Type B pancreatic cell (in vitro differentiated cells): ENCODE measurements at regions not wholly inside any gene's neighbourhood (a gene's known extent, or its start where the extent isn't known, plus 50 kb on each side); places are given as distances from the start of the nearest gene placed in this dataset.

Source experiments
- DNase-seq: peaks from one replicate; pipeline ENCODE4 v3.0.0; 2021; ENCODE audit warnings: mixed read lengths; ENCODE audit not compliant: unreplicated experiment; ENCODE audit errors: extremely low spot score
- H3K27ac Mint-ChIP-seq: 2 replicates; pipeline ENCODE4 v1.8.0; 2021; ENCODE audit warnings: mild to moderate bottlenecking, mixed read lengths
- H3K27me3 Mint-ChIP-seq: 2 replicates; pipeline ENCODE4 v1.8.0; 2021; ENCODE audit warnings: mixed read lengths
- H3K36me3 Mint-ChIP-seq: 2 replicates; pipeline ENCODE4 v1.8.0; 2021; ENCODE audit warnings: mixed read lengths
- H3K4me1 Mint-ChIP-seq: one replicate; pipeline ENCODE4 v1.8.0; 2021; ENCODE audit warnings: mixed read lengths; ENCODE audit not compliant: unreplicated experiment
- H3K4me3 Mint-ChIP-seq: 2 replicates; pipeline ENCODE4 v1.8.0; 2021; ENCODE audit warnings: mild to moderate bottlenecking, mixed read lengths
- H3K9me3 Mint-ChIP-seq: 2 replicates; pipeline ENCODE4 v1.8.0; 2021; ENCODE audit warnings: mixed read lengths
- CTCF ChIP-seq: fragments of 200-600 bp; sonication (generic); conservative IDR thresholded peaks from 2 replicates; pipeline ENCODE4 v1.5.0; 2021; ENCODE audit warnings: antibody characterized with exemption, mild to moderate bottlenecking

GRCh38 chr17:11047228-11047627 lies 193.8 kb upstream of the SHISA6 start:
- no peak for DNase-seq
- no peaks in the 10 kb centered on the region for H3K4me1 Mint-ChIP-seq
- H3K4me3 Mint-ChIP-seq, result no peak overlapping the region
- peaks cover 3% of the 10 kb centered on the region for H3K27me3 Mint-ChIP-seq
- TF ChIP-seq CTCF, result no peak
- H3K27ac Mint-ChIP-seq, result no peak overlapping the region
- no peaks in the 10 kb centered on the region for H3K9me3 Mint-ChIP-seq
- no peaks in the 10 kb centered on the region for H3K36me3 Mint-ChIP-seq

DNA sequence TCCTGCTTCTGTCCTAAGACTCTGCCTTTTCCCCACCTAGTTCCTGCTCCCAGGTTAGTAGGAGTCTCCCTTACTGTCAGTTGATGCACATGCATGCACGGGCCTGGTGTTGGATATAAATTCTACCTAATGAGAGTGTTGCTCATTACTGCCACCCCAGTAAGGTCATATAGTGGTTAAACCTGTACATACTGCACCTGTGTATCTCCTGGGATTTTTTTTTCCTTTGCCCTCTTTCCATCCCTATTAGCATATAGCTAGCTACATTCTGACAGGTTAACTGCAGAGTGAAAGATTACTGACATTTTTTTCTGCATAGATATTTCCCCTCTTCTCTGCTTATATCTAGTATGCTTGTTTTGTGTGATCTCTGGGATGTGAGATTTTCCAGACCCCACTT lies 201.5 kb upstream of the PIRT start:
- Mint-ChIP-seq H3K27ac (no peak overlapping the region), H3K4me3 (no peak overlapping the region), H3K9me3 (no peaks in the 10 kb centered on the region), H3K27me3 (no peaks in the 10 kb centered on the region), H3K36me3 (no peaks in the 10 kb centered on the region), H3K4me1 (no peaks in the 10 kb centered on the region)
- DNase-seq, result no peak
- no peak for TF ChIP-seq CTCF

DNA sequence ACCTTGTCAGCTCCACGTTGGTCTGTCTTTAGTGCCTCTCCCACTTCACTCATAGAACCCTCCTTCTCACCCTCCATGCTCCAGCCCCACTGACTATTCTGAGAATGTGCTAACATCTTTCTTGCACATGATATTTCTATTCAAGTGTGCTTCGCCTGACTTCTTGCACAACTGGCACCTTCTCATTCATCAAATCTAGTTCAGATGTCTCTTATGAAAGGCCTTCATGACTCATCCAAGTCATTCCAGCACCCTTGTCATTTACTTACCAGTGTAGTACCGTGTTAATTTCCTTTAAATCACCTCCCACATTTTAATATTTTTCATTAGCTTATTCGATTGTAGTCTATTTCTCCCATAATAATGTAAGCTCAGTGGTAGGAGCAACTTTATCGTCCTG lies 197.8 kb upstream of the PIRT start:
- H3K36me3 Mint-ChIP-seq, result no peaks in the 10 kb centered on the region
- no peak for TF ChIP-seq CTCF
- H3K4me3 Mint-ChIP-seq, result no peak overlapping the region
- no peaks in the 10 kb centered on the region for H3K27me3 Mint-ChIP-seq
- H3K9me3 Mint-ChIP-seq, result peaks cover 6% of the 10 kb centered on the region
- no peaks in the 10 kb centered on the region for H3K4me1 Mint-ChIP-seq
- no peak overlapping the region for H3K27ac Mint-ChIP-seq
- DNase-seq, result no peak

- no peak overlapping the region for H3K4me3 Mint-ChIP-seq
- peak; percentile 58 for TF ChIP-seq CTCF
- DNase-seq, result no peak
- H3K36me3 Mint-ChIP-seq, result no peaks in the 10 kb centered on the region
- H3K27me3 Mint-ChIP-seq, result no peaks in the 10 kb centered on the region
- H3K27ac Mint-ChIP-seq, result no peak overlapping the region
- peaks cover 6% of the 10 kb centered on the region for H3K9me3 Mint-ChIP-seq
- H3K4me1 Mint-ChIP-seq, result no peaks in the 10 kb centered on the region
Observed at GRCh38 chr17:11031787-11032186, 193.9 kb upstream of the PIRT start.

DNA sequence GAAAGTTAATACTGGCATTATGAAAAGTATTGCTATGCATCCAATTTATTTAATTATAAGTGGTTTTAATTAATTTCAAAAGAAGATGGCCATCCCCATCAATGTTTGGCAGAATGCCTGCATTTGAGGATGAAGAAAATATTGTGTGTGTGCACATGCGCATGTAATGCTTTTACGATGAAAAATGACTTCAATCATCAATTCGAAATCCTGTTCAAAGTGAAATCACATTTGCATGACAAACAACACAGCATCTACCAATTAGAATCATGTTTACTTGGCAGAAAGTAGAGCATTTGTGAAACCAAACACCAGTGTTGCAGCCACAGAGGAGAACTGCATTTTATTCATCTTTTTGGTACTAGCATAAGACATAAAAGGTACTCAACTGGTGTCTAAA lies 191.9 kb upstream of the PIRT start:
- H3K4me3 Mint-ChIP-seq, result no peak overlapping the region
- no peak overlapping the region for H3K27ac Mint-ChIP-seq
- peaks cover 7% of the 10 kb centered on the region for H3K27me3 Mint-ChIP-seq
- DNase-seq, result no peak
- H3K4me1 Mint-ChIP-seq, result no peaks in the 10 kb centered on the region
- H3K36me3 Mint-ChIP-seq, result no peaks in the 10 kb centered on the region
- H3K9me3 Mint-ChIP-seq, result peaks cover 6% of the 10 kb centered on the region
- no peak for TF ChIP-seq CTCF

GRCh38 chr17:11028349-11028748 lies 190.5 kb upstream of the PIRT start:
- Mint-ChIP-seq H3K4me3 (no peak overlapping the region), H3K9me3 (peaks cover 6% of the 10 kb centered on the region), H3K36me3 (no peaks in the 10 kb centered on the region), H3K27ac (no peak overlapping the region), H3K4me1 (no peaks in the 10 kb centered on the region), H3K27me3 (peaks cover 7% of the 10 kb centered on the region)
- no peak for TF ChIP-seq CTCF
- no peak for DNase-seq
